ENCODE measurements at regions not wholly inside any gene's neighbourhood (a gene's known extent, or its start where the extent isn't known, plus 50 kb on each side); places are given as distances from the start of the nearest gene placed in this dataset.

DNA sequence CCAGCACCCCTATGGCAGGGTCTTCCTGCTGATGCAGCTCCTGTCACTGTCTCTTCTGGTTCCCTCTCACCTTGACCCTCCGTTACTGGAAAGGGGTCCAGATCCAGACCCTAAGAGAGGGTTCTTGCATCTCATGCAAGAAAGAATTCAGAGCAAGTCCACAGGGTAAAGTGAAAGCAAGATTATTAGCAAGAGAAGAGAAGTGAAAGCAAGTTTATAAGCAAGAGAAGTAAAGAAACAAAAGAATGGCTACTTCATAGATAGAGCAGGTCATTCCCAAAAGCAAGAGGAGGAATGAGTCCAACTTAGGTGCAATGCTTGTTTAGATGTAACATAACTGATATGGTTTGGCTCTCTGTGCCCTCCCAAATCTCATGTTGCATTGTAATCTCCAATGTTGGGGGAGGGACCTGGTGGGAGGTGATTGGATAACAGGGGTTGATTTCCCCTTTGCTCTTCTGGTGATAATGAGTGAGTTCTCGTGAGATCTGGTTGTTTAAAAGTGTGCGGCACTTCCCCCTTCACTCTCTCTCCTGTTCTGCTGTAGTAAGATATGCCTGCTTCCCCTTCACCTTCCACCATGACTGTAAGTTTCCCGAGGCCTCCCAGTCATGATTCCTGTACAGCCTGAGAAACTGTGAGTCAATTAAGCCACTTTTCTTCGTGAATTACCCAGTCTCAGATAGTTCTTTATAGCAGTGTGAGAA, 183.3 kb downstream of the MED10 start:
- no peak overlapping the region for H3K27ac ChIP-seq
- H3K9me3 ChIP-seq (ENCODE audit: severe bottlenecking), result no peaks in the 10 kb centered on the region
- H3K27me3 ChIP-seq (ENCODE audit: insufficient read depth, low read depth, severe bottlenecking), result peaks cover 92% of the 10 kb centered on the region
- no peak for DNase-seq
- TF ChIP-seq, protein P1, sequence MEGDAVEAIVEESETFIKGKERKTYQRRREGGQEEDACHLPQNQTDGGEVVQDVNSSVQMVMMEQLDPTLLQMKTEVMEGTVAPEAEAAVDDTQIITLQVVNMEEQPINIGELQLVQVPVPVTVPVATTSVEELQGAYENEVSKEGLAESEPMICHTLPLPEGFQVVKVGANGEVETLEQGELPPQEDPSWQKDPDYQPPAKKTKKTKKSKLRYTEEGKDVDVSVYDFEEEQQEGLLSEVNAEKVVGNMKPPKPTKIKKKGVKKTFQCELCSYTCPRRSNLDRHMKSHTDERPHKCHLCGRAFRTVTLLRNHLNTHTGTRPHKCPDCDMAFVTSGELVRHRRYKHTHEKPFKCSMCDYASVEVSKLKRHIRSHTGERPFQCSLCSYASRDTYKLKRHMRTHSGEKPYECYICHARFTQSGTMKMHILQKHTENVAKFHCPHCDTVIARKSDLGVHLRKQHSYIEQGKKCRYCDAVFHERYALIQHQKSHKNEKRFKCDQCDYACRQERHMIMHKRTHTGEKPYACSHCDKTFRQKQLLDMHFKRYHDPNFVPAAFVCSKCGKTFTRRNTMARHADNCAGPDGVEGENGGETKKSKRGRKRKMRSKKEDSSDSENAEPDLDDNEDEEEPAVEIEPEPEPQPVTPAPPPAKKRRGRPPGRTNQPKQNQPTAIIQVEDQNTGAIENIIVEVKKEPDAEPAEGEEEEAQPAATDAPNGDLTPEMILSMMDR (IDR thresholded peaks at IDR 0.05; ENCODE audit: low read depth, low read length), result no peak
- H3K4me3 ChIP-seq (ENCODE audit: low read depth, low read length), result no peak overlapping the region
- H3K36me3 ChIP-seq, result no peaks in the 10 kb centered on the region

DNA sequence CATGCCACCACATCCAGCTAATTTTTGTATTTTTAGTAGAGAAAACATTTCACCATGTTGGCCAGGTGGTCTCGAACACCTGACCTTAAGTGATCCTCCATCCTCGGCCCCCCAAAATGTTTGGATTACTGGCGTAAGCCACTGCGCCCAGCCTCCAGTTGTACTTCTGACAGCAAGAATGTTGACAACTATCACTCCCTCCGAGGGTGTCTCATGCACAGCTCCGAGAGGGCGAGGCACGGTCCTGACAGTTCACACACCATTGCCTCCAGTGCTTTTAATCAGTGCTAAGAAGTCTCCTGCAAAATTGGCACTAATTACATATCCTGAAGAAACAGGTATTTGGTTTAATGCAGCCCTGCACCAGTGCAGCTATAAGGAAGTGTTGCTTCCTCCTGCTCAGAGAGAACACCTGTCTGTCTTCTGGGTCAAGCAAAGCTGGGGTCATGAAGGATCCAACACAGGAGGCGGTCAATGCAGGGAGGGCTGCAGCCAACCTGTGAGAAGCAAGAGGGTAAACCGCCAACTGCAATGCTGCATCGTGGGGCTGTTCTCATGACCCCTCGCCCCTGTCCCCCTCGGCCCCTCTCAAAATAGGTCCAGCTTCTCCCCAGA, 184.0 kb downstream of the MED10 start:
- TF ChIP-seq, protein P1 (IDR thresholded peaks at IDR 0.05; ENCODE audit: low read depth, low read length), result no peak
- DNase-seq, result no peak
- Histone ChIP-seq H3K9me3 (ENCODE audit: severe bottlenecking) (no peaks in the 10 kb centered on the region), H3K27ac (no peak overlapping the region), H3K27me3 (ENCODE audit: insufficient read depth, low read depth, severe bottlenecking) (peaks cover 92% of the 10 kb centered on the region), H3K4me3 (ENCODE audit: low read depth, low read length) (no peak overlapping the region), H3K36me3 (no peaks in the 10 kb centered on the region)

DNA sequence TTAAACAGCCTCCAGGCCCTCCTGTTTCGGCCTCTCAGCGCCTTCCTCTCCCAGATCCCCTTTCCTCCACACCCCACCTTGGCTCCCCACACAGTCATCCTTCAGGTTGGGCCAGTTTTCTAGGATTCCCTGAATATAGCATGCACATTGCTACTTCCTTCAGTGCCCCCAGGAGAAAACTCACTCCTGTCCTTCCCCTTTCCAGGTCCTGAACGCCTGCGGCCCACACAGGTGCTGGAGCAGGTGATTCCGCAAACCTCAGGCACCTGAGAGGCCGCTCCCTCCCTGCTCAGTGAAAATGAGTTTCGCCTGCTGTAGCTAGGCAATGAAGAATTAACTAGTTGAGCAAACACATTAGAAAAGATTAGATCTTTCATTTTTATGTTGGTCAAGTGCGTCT, 185.0 kb downstream of the MED10 start:
- Histone ChIP-seq H3K27ac (no peak overlapping the region), H3K36me3 (no peaks in the 10 kb centered on the region), H3K27me3 (ENCODE audit: insufficient read depth, low read depth, severe bottlenecking) (peaks cover 92% of the 10 kb centered on the region), H3K4me3 (ENCODE audit: low read depth, low read length) (no peak overlapping the region), H3K9me3 (ENCODE audit: severe bottlenecking) (no peaks in the 10 kb centered on the region)
- no peak for DNase-seq
- TF ChIP-seq, protein P1 (IDR thresholded peaks at IDR 0.05; ENCODE audit: low read depth, low read length), result no peak

DNA sequence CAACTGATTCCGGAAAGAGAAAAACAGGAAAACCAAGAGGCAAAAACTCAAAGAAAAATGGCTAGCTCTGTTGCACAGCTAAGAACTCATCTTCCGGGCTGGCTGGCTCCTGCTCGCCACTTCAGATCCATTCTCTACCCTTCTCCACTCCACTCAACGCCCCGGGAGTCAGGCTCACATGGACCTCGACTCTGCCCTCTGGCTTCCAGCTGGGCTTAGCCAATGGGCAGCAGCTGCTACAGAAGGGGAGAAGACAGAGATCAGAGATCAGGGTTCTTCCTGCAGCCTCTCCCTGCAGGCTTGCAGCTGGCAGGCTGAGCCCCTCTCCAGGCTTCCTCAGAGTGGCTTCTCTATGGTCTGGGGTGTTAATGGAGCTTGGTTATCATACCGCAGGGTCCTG, 187.5 kb downstream of the MED10 start:
- no peak for DNase-seq
- Histone ChIP-seq H3K27me3 (ENCODE audit: insufficient read depth, low read depth, severe bottlenecking) (peaks cover 94% of the 10 kb centered on the region), H3K27ac (no peak overlapping the region), H3K9me3 (ENCODE audit: severe bottlenecking) (no peaks in the 10 kb centered on the region), H3K36me3 (no peaks in the 10 kb centered on the region), H3K4me3 (ENCODE audit: low read depth, low read length) (no peak overlapping the region)
- TF ChIP-seq, protein P1 (IDR thresholded peaks at IDR 0.05; ENCODE audit: low read depth, low read length), result no peak

DNA sequence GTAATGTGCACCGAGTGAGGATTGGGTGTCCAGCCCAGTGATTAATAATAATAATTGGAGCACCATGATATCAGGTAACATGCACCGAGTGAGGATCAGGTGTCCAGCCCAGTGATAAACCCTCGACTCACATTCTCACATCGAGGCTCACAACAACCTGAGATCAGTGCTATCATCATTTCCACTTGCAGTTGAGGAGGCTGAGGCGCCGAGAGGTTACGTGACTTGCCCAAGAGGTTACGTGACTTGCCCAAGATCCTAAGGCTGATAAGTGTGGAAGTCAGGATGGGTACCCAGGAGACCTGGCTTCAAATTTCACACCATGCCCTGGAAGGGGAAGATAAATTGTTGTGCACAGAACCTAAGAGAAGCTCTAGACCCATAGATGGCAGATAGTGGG, 189.4 kb downstream of the MED10 start:
- TF ChIP-seq, protein P1 (IDR thresholded peaks at IDR 0.05; ENCODE audit: low read depth, low read length), result no peak
- Histone ChIP-seq H3K27ac (no peak overlapping the region), H3K27me3 (ENCODE audit: insufficient read depth, low read depth, severe bottlenecking) (peaks cover 90% of the 10 kb centered on the region), H3K36me3 (no peaks in the 10 kb centered on the region), H3K9me3 (ENCODE audit: severe bottlenecking) (no peaks in the 10 kb centered on the region), H3K4me3 (ENCODE audit: low read depth, low read length) (no peak overlapping the region)
- no peak for DNase-seq
